Keratinocyte (primary cell): ENCODE measurements at regions not wholly inside any gene's neighbourhood (a gene's known extent, or its start where the extent isn't known, plus 50 kb on each side); places are given as distances from the start of the nearest gene placed in this dataset.

Experiments used
- DNase-seq: peaks from one replicate; pipeline ENCODE4 v3.0.0-alpha.2; 2011; ENCODE audit warnings: low read depth, missing footprints, low spot score
- FAIRE-seq: peaks from 2 replicates; lab custom pipeline; 2011; peaks lifted over from hg19 to GRCh38; lab: Jason Lieb, UNC
- H2AFZ ChIP-seq: 2 replicates; pipeline ENCODE4 v1.6.0; 2012; ENCODE audit warnings: low read length, control low read depth, inconsistent platforms; ENCODE audit not compliant: control insufficient read depth
- H3K27ac ChIP-seq: 2 replicates; pipeline ENCODE4 v1.5.1; 2011; ENCODE audit warnings: low read length; ENCODE audit not compliant: control insufficient read depth, insufficient read depth
- H3K27me3 ChIP-seq: 3 replicates; pipeline ENCODE4 v1.6.0; 2011; ENCODE audit warnings: low read length; ENCODE audit not compliant: control insufficient read depth, insufficient read depth; ENCODE audit errors: extremely low read depth
- H3K36me3 ChIP-seq, 2 experiments: 2 replicates in 1 of 2; 3 replicates in 1 of 2; pipeline ENCODE4 v1.5.1; 2011; ENCODE audit warnings: low read length in 2 of 2, mild to moderate bottlenecking in 1 of 2; ENCODE audit not compliant: control insufficient read depth in 2 of 2, insufficient read depth in 2 of 2; ENCODE audit errors: extremely low read depth in 1 of 2
- H3K4me1 ChIP-seq: 3 replicates; pipeline ENCODE4 v1.5.1; 2011; ENCODE audit warnings: low read length; ENCODE audit not compliant: control insufficient read depth, insufficient read depth; ENCODE audit errors: extremely low read depth
- H3K4me2 ChIP-seq: 3 replicates; pipeline ENCODE4 v1.6.0; 2011; ENCODE audit warnings: low read depth, low read length; ENCODE audit not compliant: control insufficient read depth, insufficient read depth; ENCODE audit errors: extremely low read depth
- H3K4me3 ChIP-seq, 3 experiments: fragments of 200-600 bp in 1 of 3; sonication (generic) in 1 of 3; 2 replicates in 2 of 3; 3 replicates in 1 of 3; pipeline ENCODE4 v1.5.1; 2011 to 2016; ENCODE audit warnings: low read length in 3 of 3, mild to moderate bottlenecking in 3 of 3, control low read depth in 2 of 3, inconsistent platforms in 1 of 3, low read depth in 1 of 3, mixed read lengths in 1 of 3, mixed run types in 1 of 3, moderate library complexity in 1 of 3; ENCODE audit not compliant: control insufficient read depth in 2 of 3, insufficient read depth in 2 of 3; ENCODE audit errors: extremely low read depth in 1 of 3
- H3K79me2 ChIP-seq: 2 replicates; pipeline ENCODE4 v1.6.0; 2012; ENCODE audit warnings: low read length; ENCODE audit not compliant: control insufficient read depth, insufficient read depth
- H3K9ac ChIP-seq: 3 replicates; pipeline ENCODE4 v1.6.0; 2011; ENCODE audit warnings: low read length; ENCODE audit not compliant: control insufficient read depth, insufficient read depth; ENCODE audit errors: extremely low read depth
- H3K9me1 ChIP-seq: 3 replicates; pipeline ENCODE4 v1.6.0; 2011; ENCODE audit warnings: low read length; ENCODE audit not compliant: control insufficient read depth, insufficient read depth; ENCODE audit errors: extremely low read depth
- H3K9me3 ChIP-seq: 2 replicates; pipeline ENCODE4 v1.5.1; 2012; ENCODE audit warnings: low read depth, low read length; ENCODE audit not compliant: control insufficient read depth
- H4K20me1 ChIP-seq: 3 replicates; pipeline ENCODE4 v1.6.0; 2011; ENCODE audit warnings: low read length; ENCODE audit not compliant: control insufficient read depth, insufficient read depth; ENCODE audit errors: extremely low read depth
- EZH2 ChIP-seq: IDR thresholded peaks from one replicate; pipeline ENCODE4 v1.6.1; 2012; ENCODE audit warnings: inconsistent platforms, mild to moderate bottlenecking, low read length, moderate library complexity
- dilution Hi-C: fragments of 300-500 bp; cut with MboI; formaldehyde crosslinking; loops from one replicate; pipeline ENCODE4 v1.7.0; 2020; ENCODE audit warnings: low sequenced_read_pairs; ENCODE audit not compliant: extremely low pct_ligation_motif_present
- TF ChIP-seq, protein P1 (sequence below), 3 experiments: IDR thresholded peaks in 1 of 3; conservative IDR thresholded peaks in 1 of 3; optimal IDR thresholded peaks in 1 of 3; 2 replicates in 2 of 3; 3 replicates in 1 of 3; pipeline versions ENCODE3 to v1.5.1; 2011; ENCODE audit warnings: low read length in 3 of 3, mild to moderate bottlenecking in 3 of 3, moderate library complexity in 2 of 3, control low read depth in 1 of 3, inconsistent platforms in 1 of 3; ENCODE audit not compliant: insufficient read depth in 2 of 3; ENCODE audit errors: extremely low read depth in 1 of 3

DNA sequence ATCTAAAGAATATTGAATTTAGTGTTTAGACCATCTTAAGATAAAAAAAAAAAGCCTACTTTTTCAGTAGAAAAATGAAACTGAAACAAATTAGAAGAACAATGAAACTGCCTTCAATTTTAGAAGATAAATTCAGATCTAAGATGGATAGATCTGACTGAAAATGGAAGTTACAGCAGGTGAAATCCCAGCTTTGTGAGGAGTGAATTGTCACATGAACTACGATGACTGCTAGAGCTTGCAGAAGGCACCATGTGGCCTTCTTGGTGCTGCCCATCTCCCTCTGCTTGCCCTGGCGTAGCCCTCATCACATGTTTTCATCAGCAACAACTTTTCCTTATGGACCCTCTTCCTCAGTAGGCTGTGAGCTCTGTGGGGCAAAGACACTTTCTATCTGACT, 51.4 kb upstream of the EMCN start:
- dilution Hi-C loops: no loop called here
- Histone ChIP-seq H2AFZ (no peak overlapping the region), H3K4me2 (no peak overlapping the region), H3K9me1 (no peaks in the 10 kb centered on the region), H3K4me1 (no peaks in the 10 kb centered on the region), H3K9ac (no peak overlapping the region), H3K36me3 (no peaks in the 10 kb centered on the region), H4K20me1 (no peaks in the 10 kb centered on the region), H3K27me3 (no peaks in the 10 kb centered on the region), H3K27ac (no peak overlapping the region), H3K79me2 (no peaks in the 10 kb centered on the region), H3K4me3 (no peak overlapping the region), H3K9me3 (no peaks in the 10 kb centered on the region)
- no peak for DNase-seq
- FAIRE-seq: no peak
- TF ChIP-seq, protein P1, sequence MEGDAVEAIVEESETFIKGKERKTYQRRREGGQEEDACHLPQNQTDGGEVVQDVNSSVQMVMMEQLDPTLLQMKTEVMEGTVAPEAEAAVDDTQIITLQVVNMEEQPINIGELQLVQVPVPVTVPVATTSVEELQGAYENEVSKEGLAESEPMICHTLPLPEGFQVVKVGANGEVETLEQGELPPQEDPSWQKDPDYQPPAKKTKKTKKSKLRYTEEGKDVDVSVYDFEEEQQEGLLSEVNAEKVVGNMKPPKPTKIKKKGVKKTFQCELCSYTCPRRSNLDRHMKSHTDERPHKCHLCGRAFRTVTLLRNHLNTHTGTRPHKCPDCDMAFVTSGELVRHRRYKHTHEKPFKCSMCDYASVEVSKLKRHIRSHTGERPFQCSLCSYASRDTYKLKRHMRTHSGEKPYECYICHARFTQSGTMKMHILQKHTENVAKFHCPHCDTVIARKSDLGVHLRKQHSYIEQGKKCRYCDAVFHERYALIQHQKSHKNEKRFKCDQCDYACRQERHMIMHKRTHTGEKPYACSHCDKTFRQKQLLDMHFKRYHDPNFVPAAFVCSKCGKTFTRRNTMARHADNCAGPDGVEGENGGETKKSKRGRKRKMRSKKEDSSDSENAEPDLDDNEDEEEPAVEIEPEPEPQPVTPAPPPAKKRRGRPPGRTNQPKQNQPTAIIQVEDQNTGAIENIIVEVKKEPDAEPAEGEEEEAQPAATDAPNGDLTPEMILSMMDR (optimal IDR thresholded peaks at IDR 0.05 in 1 of 3, IDR thresholded peaks at IDR 0.05 in 1 of 3, conservative IDR thresholded peaks at IDR 0.05 in 1 of 3; ENCODE audit: extremely low read depth in 1 of 3, insufficient read depth in 2 of 3, low read length in 3 of 3): no peak
- no peak for TF ChIP-seq EZH2
